WERI-Rb-1 (cell line): ENCODE measurements at regions not wholly inside any gene's neighbourhood (a gene's known extent, or its start where the extent isn't known, plus 50 kb on each side); places are given as distances from the start of the nearest gene placed in this dataset.

Experiments used
- DNase-seq: peaks from one replicate; pipeline ENCODE4 v3.0.0-alpha.2; 2020
- H3K27ac ChIP-seq: fragments of 250-450 bp; sonication (Bioruptor Pico); 2 replicates; pipeline ENCODE4 v1.5.1; 2020; ENCODE audit warnings: mild to moderate bottlenecking, moderate library complexity
- H3K27me3 ChIP-seq: fragments of 250-450 bp; sonication (Bioruptor Pico); 2 replicates; pipeline ENCODE4 v1.5.1; 2021; ENCODE audit warnings: mild to moderate bottlenecking, low read depth, moderate library complexity; ENCODE audit not compliant: insufficient read depth, severe bottlenecking
- H3K36me3 ChIP-seq: fragments of 250-450 bp; sonication (Bioruptor Pico); 2 replicates; pipeline ENCODE4 v1.5.1; 2020; ENCODE audit warnings: mild to moderate bottlenecking, moderate library complexity
- H3K4me3 ChIP-seq: 2 replicates; pipeline ENCODE4 v1.5.1; 2011; ENCODE audit warnings: low read depth, mild to moderate bottlenecking, control low read depth, low read length
- H3K9me3 ChIP-seq: fragments of 250-450 bp; sonication (Bioruptor Pico); 2 replicates; pipeline ENCODE4 v1.5.1; 2021; ENCODE audit warnings: mild to moderate bottlenecking, moderate library complexity; ENCODE audit not compliant: severe bottlenecking
- CTCF ChIP-seq: IDR thresholded peaks from 2 replicates; pipeline ENCODE4 v1.5.1; 2011; ENCODE audit warnings: low read depth, mild to moderate bottlenecking, control low read depth, inconsistent platforms, low read length

GRCh38 chr4:10334506-10335028 lies 122.7 kb downstream of the ZNF518B start:
- H3K4me3 ChIP-seq = no peak overlapping the region
- no peaks in the 10 kb centered on the region for H3K36me3 ChIP-seq
- H3K27ac ChIP-seq = no peak overlapping the region
- H3K9me3 ChIP-seq = no peaks in the 10 kb centered on the region
- H3K27me3 ChIP-seq = no peaks in the 10 kb centered on the region
- DNase-seq = no peak
- TF ChIP-seq CTCF = no peak

GRCh38 chr4:10333942-10334341 lies 123.3 kb downstream of the ZNF518B start:
- DNase-seq = no peak
- Histone ChIP-seq H3K9me3 (no peaks in the 10 kb centered on the region), H3K36me3 (no peaks in the 10 kb centered on the region), H3K27ac (no peak overlapping the region), H3K4me3 (no peak overlapping the region), H3K27me3 (no peaks in the 10 kb centered on the region)
- no peak for TF ChIP-seq CTCF

GRCh38 chr4:10326075-10326474 lies 131.2 kb downstream of the ZNF518B start:
- no peak for TF ChIP-seq CTCF
- H3K4me3 ChIP-seq = no peak overlapping the region
- H3K27ac ChIP-seq = no peak overlapping the region
- no peaks in the 10 kb centered on the region for H3K36me3 ChIP-seq
- no peaks in the 10 kb centered on the region for H3K27me3 ChIP-seq
- peaks cover 3% of the 10 kb centered on the region for H3K9me3 ChIP-seq
- no peak for DNase-seq

- Histone ChIP-seq H3K4me3 (no peak overlapping the region), H3K36me3 (no peaks in the 10 kb centered on the region), H3K27ac (peak overlapping the region; percentile 61), H3K9me3 (peaks cover 3% of the 10 kb centered on the region), H3K27me3 (no peaks in the 10 kb centered on the region)
- DNase-seq = peak; percentile 67
- TF ChIP-seq CTCF = 0 out of 2 replicates have a peak, but pooled peaks have one; percentile 26
Observed at GRCh38 chr4:10321931-10322330, 135.3 kb downstream of the ZNF518B start.

- Histone ChIP-seq H3K9me3 (peaks cover 3% of the 10 kb centered on the region), H3K27ac (no peak overlapping the region), H3K36me3 (no peaks in the 10 kb centered on the region), H3K27me3 (no peaks in the 10 kb centered on the region), H3K4me3 (no peak overlapping the region)
- TF ChIP-seq CTCF = no peak
- no peak for DNase-seq
Observed at GRCh38 chr4:10320130-10320529, 137.1 kb downstream of the ZNF518B start.

- no peak overlapping the region for H3K4me3 ChIP-seq
- no peak overlapping the region for H3K27ac ChIP-seq
- H3K27me3 ChIP-seq = no peaks in the 10 kb centered on the region
- no peaks in the 10 kb centered on the region for H3K9me3 ChIP-seq
- DNase-seq = no peak
- no peak for TF ChIP-seq CTCF
- no peaks in the 10 kb centered on the region for H3K36me3 ChIP-seq
Observed at GRCh38 chr4:10317345-10317744, 139.9 kb downstream of the ZNF518B start.
